HCT116 (cell line): ENCODE measurements at regions not wholly inside any gene's neighbourhood (a gene's known extent, or its start where the extent isn't known, plus 50 kb on each side); places are given as distances from the start of the nearest gene placed in this dataset.

Experiments used
- ATAC-seq: fragments of 200-7000 bp; cut with Tn5 transposase; 2 replicates; pipeline ENCODE4 v1.9.1; 2020; ENCODE audit warnings: mild to moderate bottlenecking, moderate library complexity
- BruUV-seq: library from RNA; stranded (reverse); fragments of 400-500 nt; replicated peaks from 2 replicates; lab custom pipeline; 2021; lab: Mats Ljungman, UMichigan
- CTCF ChIA-PET: fragments of 300-600 bp; sonication (Branson Sonifier 250); formaldehyde crosslinking; loops from one replicate; lab custom pipeline; 2021; ENCODE audit warnings: antibody characterized with exemption; lab: Charles Lee
- POLR2A ChIA-PET: fragments of 300-600, 350-600 bp; sonication (Branson Sonifier 250); formaldehyde crosslinking; loops from one replicate; lab custom pipeline; 2021; ENCODE audit warnings: antibody characterized with exemption; lab: Charles Lee
- RAD21 ChIA-PET, 2 experiments: fragments of 300-600 bp; sonication (Branson Sonifier 250); formaldehyde crosslinking; loops; one replicate each; lab custom pipeline; 2023; ENCODE audit warnings: low total read pairs in 2 of 2; ENCODE audit not compliant: uncharacterized antibody in 2 of 2, unreplicated experiment in 2 of 2, low non-redundant PET in 1 of 2; lab: Charles Lee
- DNase-seq: peaks from one replicate; pipeline ENCODE4 v3.0.0-alpha.2; 2010; ENCODE audit warnings: low read depth, low spot score
- H2AFZ ChIP-seq: fragments of 200-600 bp; shearing (Covaris generic), sonication (generic); 2 replicates; pipeline ENCODE4 v1.6.1; 2017; ENCODE audit warnings: low read depth, mixed run types, mixed read lengths, antibody characterized with exemption, low read length; ENCODE audit not compliant: poor library complexity, severe bottlenecking
- H3K27ac ChIP-seq: 2 replicates; pipeline ENCODE4 v1.5.1; 2012; ENCODE audit warnings: low read depth, low read length
- H3K27me3 ChIP-seq: fragments of 200-600 bp; sonication (generic); 2 replicates; pipeline ENCODE4 v1.6.1; 2016; ENCODE audit warnings: mixed run types, low read length, mixed read lengths; ENCODE audit not compliant: insufficient read depth
- H3K36me3 ChIP-seq, 2 experiments: fragments of 200-500 bp in 1 of 2; fragments of 200-600 bp in 1 of 2; sonication (Bioruptor generic) in 1 of 2; sonication (generic) in 1 of 2; 2 replicates each; pipeline versions ENCODE4 v1.5.1 to v1.6.1; 2014 to 2016; ENCODE audit warnings: low read length in 2 of 2, inconsistent platforms in 1 of 2, mixed read lengths in 1 of 2, mixed run types in 1 of 2; ENCODE audit not compliant: insufficient read depth in 2 of 2, control insufficient read depth in 1 of 2
- H3K4me1 ChIP-seq, 2 experiments: fragments of 200-600 bp in 1 of 2; sonication (generic) in 1 of 2; 2 replicates each; pipeline versions ENCODE4 v1.5.1 to v1.6.1; 2012 to 2017; ENCODE audit warnings: low read length in 2 of 2, inconsistent platforms in 1 of 2, mild to moderate bottlenecking in 1 of 2, mixed read lengths in 1 of 2, mixed run types in 1 of 2, moderate library complexity in 1 of 2; ENCODE audit not compliant: insufficient read depth in 2 of 2, control insufficient read depth in 1 of 2
- H3K4me2 ChIP-seq: fragments of 200-600 bp; sonication (generic); 2 replicates; pipeline ENCODE4 v1.6.1; 2017; ENCODE audit warnings: mixed run types, low read length, mixed read lengths
- H3K4me3 ChIP-seq, 2 experiments: fragments of 200-600 bp in 1 of 2; sonication (generic) in 1 of 2; replicated peaks in 1 of 2; 2 replicates each; pipeline ENCODE4 v1.5.1; 2011 to 2016; ENCODE audit warnings: low read length in 2 of 2, control low read depth in 1 of 2, low read depth in 1 of 2, mild to moderate bottlenecking in 1 of 2, mixed read lengths in 1 of 2, mixed run types in 1 of 2
- H3K79me2 ChIP-seq: fragments of 200-600 bp; sonication (generic); 2 replicates; pipeline ENCODE4 v1.6.1; 2017; ENCODE audit warnings: mild to moderate bottlenecking, mixed run types, low read length, moderate library complexity, mixed read lengths; ENCODE audit not compliant: insufficient read depth
- H3K9ac ChIP-seq: fragments of 200-600 bp; sonication (generic); 2 replicates; pipeline ENCODE4 v1.6.1; 2016; ENCODE audit warnings: low read length, mixed read lengths
- H3K9me2 ChIP-seq: fragments of 200-600 bp; sonication (generic), shearing (Covaris generic); 2 replicates; pipeline ENCODE4 v1.6.1; 2017; ENCODE audit warnings: mixed run types, mild to moderate bottlenecking, moderate library complexity; ENCODE audit not compliant: insufficient read depth
- H3K9me3 ChIP-seq, 2 experiments: fragments of 200-500 bp in 1 of 2; fragments of 200-600 bp in 1 of 2; sonication (Bioruptor generic) in 1 of 2; sonication (generic) in 1 of 2; 2 replicates each; pipeline ENCODE4 v1.6.1; 2014 to 2017; ENCODE audit warnings: low read length in 2 of 2, mixed read lengths in 2 of 2, inconsistent platforms in 1 of 2, low read depth in 1 of 2, mild to moderate bottlenecking in 1 of 2, mixed run types in 1 of 2, moderate library complexity in 1 of 2; ENCODE audit not compliant: control insufficient read depth in 1 of 2, insufficient read depth in 1 of 2
- H4K20me1 ChIP-seq: fragments of 200-600 bp; sonication (generic), shearing (Covaris generic); 2 replicates; pipeline ENCODE4 v1.6.1; 2017; ENCODE audit warnings: mixed run types, mild to moderate bottlenecking, moderate library complexity; ENCODE audit not compliant: insufficient read depth
- ATF3 ChIP-seq: IDR thresholded peaks from 2 replicates; pipeline ENCODE4 v1.6.1; 2012
- CBX3 ChIP-seq: IDR thresholded peaks from 2 replicates; pipeline ENCODE4 v1.6.1; 2012; ENCODE audit warnings: low read depth
- CEBPB ChIP-seq: IDR thresholded peaks from 2 replicates; pipeline ENCODE4 v1.6.1; 2012; ENCODE audit warnings: low read depth
- CTCF ChIP-seq, 3 experiments: fragments of 200-600 bp in 1 of 3; sonication (generic) in 1 of 3; IDR thresholded peaks in 2 of 3; conservative IDR thresholded peaks in 1 of 3; 2 replicates each; pipeline ENCODE4 v1.5.1; 2012 to 2017; ENCODE audit warnings: low read depth in 2 of 3, low read length in 2 of 3, antibody characterized with exemption in 1 of 3, borderline replicate concordance in 1 of 3, control low read depth in 1 of 3, mild to moderate bottlenecking in 1 of 3, mixed read lengths in 1 of 3, mixed run types in 1 of 3, moderate library complexity in 1 of 3; ENCODE audit not compliant: insufficient read depth in 1 of 3
- EZH2 ChIP-seq: fragments of 200-600 bp; sonication (generic); IDR thresholded peaks from 2 replicates; pipeline ENCODE4 v1.6.1; 2017; ENCODE audit warnings: antibody characterized with exemption, mixed run types
- EZH2phosphoT487 ChIP-seq: fragments of 200-600 bp; IDR thresholded peaks from 2 replicates; pipeline ENCODE4 v1.6.1; 2018; ENCODE audit warnings: antibody characterized with exemption, borderline replicate concordance
- FOSL1 ChIP-seq: IDR thresholded peaks from 2 replicates; pipeline ENCODE4 v1.6.1; 2012; ENCODE audit warnings: low read depth
- JUND ChIP-seq: IDR thresholded peaks from 2 replicates; pipeline ENCODE4 v1.6.1; 2012
- MAX ChIP-seq: IDR thresholded peaks from 2 replicates; pipeline ENCODE4 v1.6.1; 2012
- POLR2AphosphoS5 ChIP-seq: IDR thresholded peaks from 2 replicates; pipeline ENCODE4 v1.6.1; 2011; ENCODE audit warnings: mild to moderate bottlenecking, low read depth, low read length, moderate library complexity
- SIN3A ChIP-seq: IDR thresholded peaks from 2 replicates; pipeline ENCODE4 v1.6.1; 2012; ENCODE audit warnings: low read depth
- SRF ChIP-seq: IDR thresholded peaks from 2 replicates; pipeline ENCODE4 v1.6.1; 2012; ENCODE audit warnings: low read depth
- YY1 ChIP-seq: IDR thresholded peaks from 2 replicates; pipeline ENCODE4 v1.6.1; 2011; ENCODE audit warnings: low read length, low read depth, moderate library complexity, mild to moderate bottlenecking; ENCODE audit not compliant: insufficient replicate concordance; ENCODE audit errors: extremely low read depth
- ZBTB33 ChIP-seq: IDR thresholded peaks from 2 replicates; pipeline ENCODE4 v1.6.1; 2011; ENCODE audit warnings: mild to moderate bottlenecking, low read length, moderate library complexity; ENCODE audit not compliant: insufficient replicate concordance; ENCODE audit errors: extremely low read depth
- ZNF274 ChIP-seq: fragments of 200-500 bp; sonication (Bioruptor generic); IDR thresholded peaks from 2 replicates; pipeline ENCODE4 v1.6.1; 2014; ENCODE audit warnings: mild to moderate bottlenecking, low read depth, low read length, inconsistent platforms
- intact Hi-C: fragments of 100-400 bp; cut with micrococcal nuclease; formaldehyde crosslinking; loops from 2 replicates; pipeline ENCODE4 v1.10.0; 2022

GRCh38 chr1:220991959-220992704 is 112.9 kb downstream of the HLX start:
- no peaks in the 10 kb centered on the region for H4K20me1 ChIP-seq
- ChIA-PET CTCF (no interaction called here), POLR2A (no interaction called here), RAD21 (no interaction called here)
- H3K4me2 ChIP-seq: no peak overlapping the region
- no peak overlapping the region for H2AFZ ChIP-seq
- H3K9ac ChIP-seq: no peak overlapping the region
- peaks cover 7% of the 10 kb centered on the region; the same call in 1 of the 2 replicates for H3K27me3 ChIP-seq
- no peaks in the 10 kb centered on the region for H3K36me3 ChIP-seq
- no peaks in the 10 kb centered on the region for H3K9me3 ChIP-seq
- DNase-seq: no peak
- TF ChIP-seq SIN3A (no peak), SRF (no peak), POLR2AphosphoS5 (no peak), ZBTB33 (no peak), EZH2 (no peak)
- no TSS peak for BruUV-seq
- no peaks in the 10 kb centered on the region for H3K4me1 ChIP-seq
- intact Hi-C loops: no loop called here
- no peak overlapping the region for H3K4me3 ChIP-seq
- H3K27ac ChIP-seq: no peak overlapping the region
- H3K9me2 ChIP-seq: no peaks in the 10 kb centered on the region
- ATAC-seq: no peak
- H3K79me2 ChIP-seq: no peaks in the 10 kb centered on the region

GRCh38 chr1:220992705-220993052 is 113.4 kb downstream of the HLX start:
- H3K27ac ChIP-seq: no peak overlapping the region
- TF ChIP-seq MAX (no peak), JUND (no peak), FOSL1 (no peak), CBX3 (no peak), CEBPB (no peak), YY1 (no peak), EZH2phosphoT487 (no peak), CTCF (IDR thresholded peaks at IDR 0.05 in 2 of 3, conservative IDR thresholded peaks at IDR 0.05 in 1 of 3; ENCODE audit: borderline replicate concordance in 1 of 3, insufficient read depth in 1 of 3, low read depth in 2 of 3, low read length in 2 of 3) (no peak), ZNF274 (no peak), ATF3 (no peak)
- intact Hi-C loops: no loop called here
- H3K4me3 ChIP-seq: no peak overlapping the region
- ChIA-PET CTCF (no interaction called here), POLR2A (no interaction called here), RAD21 (no interaction called here)
- H2AFZ ChIP-seq: no peak overlapping the region
- no peaks in the 10 kb centered on the region for H3K9me2 ChIP-seq
- no peaks in the 10 kb centered on the region for H3K79me2 ChIP-seq
- DNase-seq (no peak), ATAC-seq (no peak)
- H3K4me2 ChIP-seq: no peak overlapping the region
- H3K4me1 ChIP-seq: no peaks in the 10 kb centered on the region
- H3K27me3 ChIP-seq: peaks cover 7% of the 10 kb centered on the region; the same call in 1 of the 2 replicates
- H3K36me3 ChIP-seq: no peaks in the 10 kb centered on the region
- no TSS peak for BruUV-seq
- no peaks in the 10 kb centered on the region for H3K9me3 ChIP-seq
- no peak overlapping the region for H3K9ac ChIP-seq
- no peaks in the 10 kb centered on the region for H4K20me1 ChIP-seq
